NCI-H2196 (cell line): ENCODE measurements at regions not wholly inside any gene's neighbourhood (a gene's known extent, or its start where the extent isn't known, plus 50 kb on each side); places are given as distances from the start of the nearest gene placed in this dataset.

Experiments used
- DNase-seq: peaks from one replicate; lab custom pipeline; 2025; ENCODE audit not compliant: unreplicated experiment; lab: John Stamatoyannopoulos, UW

- no peak for DNase-seq
Observed at GRCh38 chr2:239749272-239749873, 275.8 kb downstream of the NDUFA10 start.

GRCh38 chr2:239748811-239749210, 276.3 kb downstream of the NDUFA10 start:
- DNase-seq, result no peak

- no peak for DNase-seq
Observed at GRCh38 chr2:239747771-239748170, 277.4 kb downstream of the NDUFA10 start.

GRCh38 chr2:239747274-239747673, 277.9 kb downstream of the NDUFA10 start:
- no peak for DNase-seq

GRCh38 chr2:239746559-239747246, 278.4 kb downstream of the NDUFA10 start:
- no peak for DNase-seq

- no peak for DNase-seq
Observed at GRCh38 chr2:239745386-239746227, 279.5 kb downstream of the NDUFA10 start.

GRCh38 chr2:239744706-239745340, 280.3 kb downstream of the NDUFA10 start:
- no peak for DNase-seq

GRCh38 chr2:239743206-239743605, 281.9 kb downstream of the NDUFA10 start:
- no peak for DNase-seq

GRCh38 chr2:239742377-239742776, 282.8 kb downstream of the NDUFA10 start:
- no peak for DNase-seq

- DNase-seq, result no peak
Observed at GRCh38 chr2:239739206-239739605, 285.9 kb downstream of the NDUFA10 start.

- DNase-seq, result no peak
Observed at GRCh38 chr2:239738159-239738558, 287.0 kb downstream of the NDUFA10 start.

- no peak for DNase-seq
Observed at GRCh38 chr2:239737144-239737463, 288.0 kb downstream of the NDUFA10 start.

- DNase-seq, result no peak
Observed at GRCh38 chr2:239736358-239737143, 288.6 kb downstream of the NDUFA10 start.

GRCh38 chr2:239735829-239736357, 289.2 kb downstream of the NDUFA10 start:
- DNase-seq, result no peak

GRCh38 chr2:239735131-239735828, 289.9 kb downstream of the NDUFA10 start:
- no peak for DNase-seq

GRCh38 chr2:239734436-239735005, 290.6 kb downstream of the NDUFA10 start:
- no peak for DNase-seq

GRCh38 chr2:239732666-239733010, 292.5 kb downstream of the NDUFA10 start:
- DNase-seq, result no peak

GRCh38 chr2:239731998-239732665, 293.0 kb downstream of the NDUFA10 start:
- no peak for DNase-seq

GRCh38 chr2:239731422-239731821, 293.7 kb downstream of the NDUFA10 start:
- DNase-seq, result no peak
